ENCODE measurements at regions not wholly inside any gene's neighbourhood (a gene's known extent, or its start where the extent isn't known, plus 50 kb on each side); places are given as distances from the start of the nearest gene placed in this dataset.

GRCh38 chr12:16112612-16113560 is 164.6 kb downstream of the SLC15A5 start:
- TF ChIP-seq ZNF274 (IDR thresholded peaks at IDR 0.05; ENCODE audit: low read depth, low read length) (no peak), YY1 (IDR thresholded peaks at IDR 0.05; ENCODE audit: insufficient read depth, insufficient read length) (no peak)
